GM12878 (cell line): ENCODE measurements at regions not wholly inside any gene's neighbourhood (a gene's known extent, or its start where the extent isn't known, plus 50 kb on each side); places are given as distances from the start of the nearest gene placed in this dataset.

ENCODE experiments used
- ATAC-seq: fragments of 200-7000 bp; cut with Tn5 transposase; 3 replicates; pipeline ENCODE4 v1.9.1; 2020; ENCODE audit warnings: mild to moderate bottlenecking, moderate library complexity
- BruUV-seq: library from RNA; stranded (reverse); fragments of 400-500 nt; replicated peaks from 2 replicates; lab custom pipeline; 2021; lab: Mats Ljungman, UMichigan
- CTCF ChIA-PET: fragments of 300-600 bp; sonication (Branson Sonifier 250); formaldehyde crosslinking; extraction: SDS; loops from one replicate; lab custom pipeline; 2021; ENCODE audit warnings: inconsistent platforms; lab: Yijun Ruan, JAX
- POLR2A ChIA-PET: fragments of 350-600 bp; formaldehyde crosslinking; extraction: SDS; loops from one replicate; lab custom pipeline; 2021; ENCODE audit warnings: inconsistent platforms; lab: Charles Lee
- RAD21 ChIA-PET: fragments of 300-600 bp; sonication (Branson Sonifier 250); formaldehyde crosslinking; loops from one replicate; lab custom pipeline; 2023; ENCODE audit warnings: antibody characterized with exemption; ENCODE audit not compliant: unreplicated experiment; lab: Charles Lee
- SMC1A ChIA-PET: fragments of 300-600 bp; sonication (Branson Sonifier 250); formaldehyde crosslinking; loops from one replicate; lab custom pipeline; 2023; ENCODE audit not compliant: unreplicated experiment, uncharacterized antibody; lab: Charles Lee
- DNase-seq: peaks from one replicate; pipeline ENCODE4 v3.0.0-alpha.2; 2011; ENCODE audit warnings: low read depth, low spot score
- FAIRE-seq: peaks from 3 replicates; lab custom pipeline; 2011; peaks lifted over from hg19 to GRCh38; lab: Jason Lieb, UNC
- H2AFZ ChIP-seq: 2 replicates; pipeline ENCODE4 v1.6.0; 2011; ENCODE audit warnings: low read depth, low read length, control low read depth; ENCODE audit not compliant: control insufficient read depth
- H3K27ac ChIP-seq: 2 replicates; pipeline ENCODE4 v1.5.1; 2011; ENCODE audit warnings: control low read depth; ENCODE audit not compliant: control insufficient read depth, insufficient read depth
- H3K27me3 ChIP-seq, 2 experiments: replicated peaks in 1 of 2; 2 replicates each; pipeline versions ENCODE4 v1.6.0 to v1.6.1; 2011; ENCODE audit warnings: low read length in 1 of 2; ENCODE audit not compliant: control insufficient read depth in 2 of 2, insufficient read depth in 2 of 2
- H3K36me3 ChIP-seq, 2 experiments: 2 replicates each; pipeline ENCODE4 v1.5.1; 2011; ENCODE audit warnings: low read length in 1 of 2; ENCODE audit not compliant: control insufficient read depth in 2 of 2, insufficient read depth in 2 of 2
- H3K4me1 ChIP-seq: 2 replicates; pipeline ENCODE4 v1.6.1; 2011; ENCODE audit warnings: mild to moderate bottlenecking, low read length, moderate library complexity, mixed read lengths; ENCODE audit not compliant: control insufficient read depth, insufficient read depth
- H3K4me2 ChIP-seq: 2 replicates; pipeline ENCODE4 v1.6.0; 2011; ENCODE audit warnings: control low read depth; ENCODE audit not compliant: control insufficient read depth, insufficient read depth
- H3K4me3 ChIP-seq: fragments of 200-600 bp; sonication (generic); 2 replicates; pipeline ENCODE4 v1.5.1; 2016
- H3K79me2 ChIP-seq: 2 replicates; pipeline ENCODE4 v1.6.0; 2011; ENCODE audit warnings: low read length; ENCODE audit not compliant: control insufficient read depth, insufficient read depth
- H3K9ac ChIP-seq: 2 replicates; pipeline ENCODE4 v1.8.0; 2011; ENCODE audit warnings: low read length, control low read depth, mixed read lengths; ENCODE audit not compliant: control insufficient read depth, insufficient read depth
- H3K9me3 ChIP-seq: replicated peaks from 3 replicates; pipeline ENCODE4 v1.5.1; 2011; ENCODE audit warnings: mild to moderate bottlenecking, low read length; ENCODE audit not compliant: control insufficient read depth, insufficient read depth
- H4K20me1 ChIP-seq: 2 replicates; pipeline ENCODE4 v1.6.0; 2011; ENCODE audit not compliant: control insufficient read depth, insufficient read depth
- ASH2L ChIP-seq: fragments of 300-600, 200-600 bp; sonication (generic); IDR thresholded peaks from 2 replicates; pipeline ENCODE4 v1.6.1; 2017; ENCODE audit warnings: low read depth, mild to moderate bottlenecking, borderline replicate concordance
- ATF7 ChIP-seq: fragments of 450-650 bp; IDR thresholded peaks from 2 replicates; pipeline ENCODE4 v1.6.1; 2016; ENCODE audit warnings: low read depth, mild to moderate bottlenecking
- CHD1 ChIP-seq: IDR thresholded peaks from 2 replicates; pipeline ENCODE4 v1.6.1; 2012; ENCODE audit warnings: low read depth, low read length, improper control_type of control experiment
- DPF2 ChIP-seq: fragments of 450-650 bp; IDR thresholded peaks from 2 replicates; pipeline ENCODE4 v1.6.1; 2017; ENCODE audit warnings: mild to moderate bottlenecking
- FOXM1 ChIP-seq: IDR thresholded peaks from 2 replicates; pipeline ENCODE4 v1.6.1; 2012; ENCODE audit warnings: low read depth, mild to moderate bottlenecking, inconsistent platforms, low read length, moderate library complexity
- HDAC2 ChIP-seq: fragments of 200-600 bp; sonication (generic); IDR thresholded peaks from 2 replicates; pipeline ENCODE4 v1.6.1; 2017
- JUND ChIP-seq: IDR thresholded peaks from 2 replicates; pipeline ENCODE4 v1.6.1; 2012; ENCODE audit warnings: low read depth, mild to moderate bottlenecking, low read length, improper control_type of control experiment, moderate library complexity
- KLF5 ChIP-seq: fragments of 450-650 bp; IDR thresholded peaks from 2 replicates; pipeline ENCODE4 v1.6.1; 2014; ENCODE audit warnings: mild to moderate bottlenecking; ENCODE audit not compliant: partially characterized antibody
- YBX1 ChIP-seq: fragments of 450-650 bp; IDR thresholded peaks from 2 replicates; pipeline ENCODE4 v1.6.1; 2016; ENCODE audit warnings: antibody characterized with exemption
- ZNF274 ChIP-seq: IDR thresholded peaks from one replicate; pipeline ENCODE4 v1.8.0; 2011; ENCODE audit not compliant: insufficient read length, insufficient read depth
- WGBS: methylation state at CpG from one replicate; pipeline ENCODE4 v1.1.6; 2016; ENCODE audit warnings: low lambda C conversion rate; ENCODE audit not compliant: insufficient replicate concordance, insufficient coverage; ENCODE audit errors: missing lambda C conversion rate; 5-methylcytosine and 5-hydroxymethylcytosine counted together
- in situ Hi-C: fragments of 300-500 bp; cut with MboI; formaldehyde crosslinking; loops from 9 replicates; pipeline ENCODE4 v1.14.3; 2018; ENCODE audit warnings: mixed read lengths
- intact Hi-C: fragments of 100-400 bp; cut with micrococcal nuclease; formaldehyde crosslinking; loops from one replicate; pipeline ENCODE4 v1.14.2; 2022; ENCODE audit not compliant: unreplicated experiment
- TF ChIP-seq, protein P1 (sequence below): IDR thresholded peaks from 2 replicates; pipeline ENCODE4 v1.6.1; 2011; ENCODE audit warnings: mild to moderate bottlenecking, low read depth, low read length, moderate library complexity; ENCODE audit not compliant: insufficient replicate concordance
- TF ChIP-seq, protein P2 (sequence below): IDR thresholded peaks from 2 replicates; pipeline ENCODE4 v1.6.1; 2012; ENCODE audit warnings: low read depth, low read length, improper control_type of control experiment
- TF ChIP-seq, protein P3 (sequence below): IDR thresholded peaks from 2 replicates; pipeline ENCODE4 v1.6.1; 2012; ENCODE audit warnings: low read depth, low read length, improper control_type of control experiment

DNA sequence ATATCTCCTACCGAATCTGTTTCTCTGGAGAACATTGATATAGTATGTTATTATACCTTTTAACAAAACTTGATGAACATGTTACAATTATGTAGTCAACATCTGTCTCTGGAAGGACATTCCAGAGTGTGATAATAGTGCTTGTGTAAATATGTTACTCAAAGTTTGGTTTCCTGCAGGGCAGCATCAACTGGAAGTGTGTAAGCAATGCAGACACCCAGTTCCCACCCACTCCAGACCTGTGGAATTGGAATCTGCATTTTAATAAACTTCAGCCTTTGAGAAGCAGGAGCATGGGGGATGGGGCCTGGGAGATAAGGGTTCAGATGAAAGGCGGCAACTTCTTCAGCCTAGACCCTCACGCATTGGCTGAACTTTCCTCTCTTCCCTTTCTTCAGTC lies 398.9 kb downstream of the RND3 start:
- intact Hi-C loops (no loop called here), in situ Hi-C loops (no loop called here)
- POLR2A ChIA-PET, result no interaction called here
- CTCF ChIA-PET, result no interaction called here
- no peak for DNase-seq
- SMC1A ChIA-PET, result no interaction called here
- no TSS peak for BruUV-seq
- 53% methylated on average over 3 of the region's 3 CpGs for WGBS
- no peak overlapping the region for H3K4me3 ChIP-seq
- ATAC-seq, result no peak
- H3K27ac ChIP-seq, result no peak overlapping the region
- no peak overlapping the region for H2AFZ ChIP-seq
- H3K36me3 ChIP-seq, result no peaks in the 10 kb centered on the region
- no peak for FAIRE-seq
- no peak overlapping the region for H3K4me2 ChIP-seq
- RAD21 ChIA-PET, result no interaction called here
- no peaks in the 10 kb centered on the region for H3K9me3 ChIP-seq
- no peaks in the 10 kb centered on the region for H3K79me2 ChIP-seq
- no peaks in the 10 kb centered on the region for H4K20me1 ChIP-seq
- H3K4me1 ChIP-seq, result no peaks in the 10 kb centered on the region
- no peak overlapping the region for H3K9ac ChIP-seq
- no peaks in the 10 kb centered on the region for H3K27me3 ChIP-seq
- TF ChIP-seq YBX1 (no peak), ASH2L (no peak), JUND (no peak), CHD1 (no peak), ATF7 (no peak), ZNF274 (no peak), HDAC2 (no peak), FOXM1 (no peak), DPF2 (no peak), KLF5 (no peak)
- TF ChIP-seq, protein P1, sequence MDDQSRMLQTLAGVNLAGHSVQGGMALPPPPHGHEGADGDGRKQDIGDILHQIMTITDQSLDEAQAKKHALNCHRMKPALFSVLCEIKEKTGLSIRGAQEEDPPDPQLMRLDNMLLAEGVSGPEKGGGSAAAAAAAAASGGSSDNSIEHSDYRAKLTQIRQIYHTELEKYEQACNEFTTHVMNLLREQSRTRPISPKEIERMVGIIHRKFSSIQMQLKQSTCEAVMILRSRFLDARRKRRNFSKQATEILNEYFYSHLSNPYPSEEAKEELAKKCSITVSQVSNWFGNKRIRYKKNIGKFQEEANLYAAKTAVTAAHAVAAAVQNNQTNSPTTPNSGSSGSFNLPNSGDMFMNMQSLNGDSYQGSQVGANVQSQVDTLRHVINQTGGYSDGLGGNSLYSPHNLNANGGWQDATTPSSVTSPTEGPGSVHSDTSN, result no peak
- TF ChIP-seq, protein P2, sequence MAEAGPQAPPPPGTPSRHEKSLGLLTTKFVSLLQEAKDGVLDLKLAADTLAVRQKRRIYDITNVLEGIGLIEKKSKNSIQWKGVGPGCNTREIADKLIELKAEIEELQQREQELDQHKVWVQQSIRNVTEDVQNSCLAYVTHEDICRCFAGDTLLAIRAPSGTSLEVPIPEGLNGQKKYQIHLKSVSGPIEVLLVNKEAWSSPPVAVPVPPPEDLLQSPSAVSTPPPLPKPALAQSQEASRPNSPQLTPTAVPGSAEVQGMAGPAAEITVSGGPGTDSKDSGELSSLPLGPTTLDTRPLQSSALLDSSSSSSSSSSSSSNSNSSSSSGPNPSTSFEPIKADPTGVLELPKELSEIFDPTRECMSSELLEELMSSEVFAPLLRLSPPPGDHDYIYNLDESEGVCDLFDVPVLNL, result no peak
- TF ChIP-seq, protein P3, sequence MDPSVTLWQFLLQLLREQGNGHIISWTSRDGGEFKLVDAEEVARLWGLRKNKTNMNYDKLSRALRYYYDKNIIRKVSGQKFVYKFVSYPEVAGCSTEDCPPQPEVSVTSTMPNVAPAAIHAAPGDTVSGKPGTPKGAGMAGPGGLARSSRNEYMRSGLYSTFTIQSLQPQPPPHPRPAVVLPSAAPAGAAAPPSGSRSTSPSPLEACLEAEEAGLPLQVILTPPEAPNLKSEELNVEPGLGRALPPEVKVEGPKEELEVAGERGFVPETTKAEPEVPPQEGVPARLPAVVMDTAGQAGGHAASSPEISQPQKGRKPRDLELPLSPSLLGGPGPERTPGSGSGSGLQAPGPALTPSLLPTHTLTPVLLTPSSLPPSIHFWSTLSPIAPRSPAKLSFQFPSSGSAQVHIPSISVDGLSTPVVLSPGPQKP, result no peak
